Heart right ventricle (tissue), 16 donors: ENCODE measurements at regions not wholly inside any gene's neighbourhood (a gene's known extent, or its start where the extent isn't known, plus 50 kb on each side); places are given as distances from the start of the nearest gene placed in this dataset.

Source experiments
- ATAC-seq, 8 donors: fragments of 200-7000 bp; cut with Tn5 transposase; one replicate each; pipeline ENCODE4 v1.9.1; 2020; ENCODE audit warnings: mild to moderate bottlenecking in 8 of 8, moderate library complexity in 8 of 8, moderate number of reproducible peaks in 1 of 8
- DNase-seq, 2 donors: peaks; one replicate each; pipeline ENCODE4 v3.0.0-alpha.2; 2020
- H3K27ac ChIP-seq, 10 donors: fragments of 200-600 bp; sonication (generic) in 2 of 10; one replicate each; pipeline versions ENCODE4 v1.5.0 to v1.8.0; 2020 to 2022; ENCODE audit warnings: mild to moderate bottlenecking in 3 of 10
- H3K27me3 ChIP-seq, 7 donors: fragments of 200-600 bp; one replicate each; pipeline ENCODE4 v1.8.0; 2021 to 2022; ENCODE audit warnings: mild to moderate bottlenecking in 2 of 7
- H3K36me3 ChIP-seq, 9 donors: fragments of 200-600 bp; sonication (generic) in 1 of 9; one replicate each; pipeline versions ENCODE4 v1.5.0 to v1.8.0; 2020 to 2022; ENCODE audit warnings: mild to moderate bottlenecking in 2 of 9
- H3K4me1 ChIP-seq, 9 donors: fragments of 200-600 bp; sonication (generic) in 1 of 9; one replicate each; pipeline versions ENCODE4 v1.5.0 to v1.8.0; 2020 to 2022; ENCODE audit warnings: mild to moderate bottlenecking in 4 of 9
- H3K4me3 ChIP-seq, 10 donors: fragments of 200-600 bp; sonication (generic) in 2 of 10; one replicate each; pipeline versions ENCODE4 v1.5.0 to v1.8.0; 2020 to 2022; ENCODE audit warnings: mild to moderate bottlenecking in 7 of 10, moderate library complexity in 2 of 10
- H3K9me3 ChIP-seq, 11 donors: fragments of 200-600 bp in 10 of 11; sonication (generic) in 2 of 11; one replicate each; pipeline versions ENCODE4 v1.5.0 to v1.8.0; 2013 to 2022; ENCODE audit warnings: mild to moderate bottlenecking in 2 of 11, control low read depth in 1 of 11, moderate library complexity in 1 of 11
- WGBS, 2 donors: extraction: QIAGEN DNeasy Blood & Tissue Kit; methylation state at CpG; one replicate each; pipeline ENCODE4 v1.1.7; 2013; ENCODE audit warnings: inconsistent platforms in 1 of 2; 5-methylcytosine and 5-hydroxymethylcytosine counted together
- intact Hi-C, 10 donors: fragments of 100-400 bp; cut with DNase I; formaldehyde crosslinking; loops; one replicate each; pipeline versions ENCODE4 v1.11.1 to v1.14.2; 2022
- TF ChIP-seq, protein P1 (sequence below), 9 donors: fragments of 200-600 bp; sonication (generic) in 2 of 9; IDR thresholded peaks; one replicate each; pipeline versions ENCODE4 v1.5.0 to v1.8.0; 2021 to 2022; ENCODE audit warnings: antibody characterized with exemption in 9 of 9, mild to moderate bottlenecking in 5 of 9, moderate library complexity in 1 of 9
- donor health status: Arrhythmogenic right ventricular cardiomyopathy.
- donor health status: ischemic (EF 13 %, LVEDD 7.1; RV severe dilation, severe dysfunction).
- donor health status: healthy with polysubstance abuse.
- donor health status: DM: no; HTN: yes; CAD: no.
- donor health status: DM: no; HTN: no; CAD: no.
- donor health status: ischemic (EF 25% LVEDD 6.9; RV normal size, moderate dysfunction).
- donor health status: ischemic (EF 25% LVEDD 5.7; RV mildly dilated, moderate dysfunction).
- donor health status: healthy.
- donor health status: DM: yes; HTN: yes; CAD: no.
- donor health status: Ischemic cardiomyopathy.
- donor health status: ischemic (EF 35%, LVEDD 5.7; RV mildly dilated, moderate dysfunction).
- donor health status: nonischemic (EF 11% LVEDD 7.7; RV severe dilation, severe dysfunction).
- donor health status: DM: yes; HTN: yes; CAD: no.
- donor health status: PGD.
- donor health status: ischemic (EF 29% LVEDD 5.4; RV normal size, mild dysfunction).
- donor health status: nonischemic (EF 23%, LVEDD 6.1; RV moderate dilation, normal function).

DNA sequence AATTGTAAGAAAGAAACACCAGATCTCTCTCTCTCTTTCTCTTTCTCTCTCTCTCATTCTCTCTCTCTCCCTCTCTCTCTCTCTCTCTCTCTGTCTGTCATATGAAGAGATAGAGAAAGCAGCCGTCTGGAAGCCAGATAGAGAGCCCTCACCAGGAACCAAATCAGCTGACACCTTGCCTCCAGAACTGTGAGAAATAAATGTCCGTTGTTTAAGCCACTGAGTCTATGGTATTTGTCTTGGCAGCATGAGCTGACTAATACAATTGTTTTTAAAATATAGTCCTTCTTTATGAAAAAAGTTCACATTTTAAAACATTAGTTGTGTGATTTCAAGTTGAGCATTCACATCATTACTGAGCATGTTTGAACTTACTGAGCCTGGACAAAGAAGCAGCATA lies 275.6 kb downstream of the CETN3 start:
- WGBS, 2 donors: 37% methylated on average over 2 of the region's 2 CpGs
- Histone ChIP-seq H3K4me1 (peaks cover 0 to 28% (median 15%) of the 10 kb centered on the region in 9 donors), H3K36me3 (no peaks in the 10 kb centered on the region), H3K27ac (no peak overlapping the region), H3K9me3 (no peaks in the 10 kb centered on the region), H3K27me3 (no peaks in the 10 kb centered on the region), H3K4me3 (no peak overlapping the region)
- intact Hi-C loops: no loop called here
- ATAC-seq: peak in 1 of 8 donors; percentile 30
- no peak for DNase-seq
- TF ChIP-seq, protein P1, sequence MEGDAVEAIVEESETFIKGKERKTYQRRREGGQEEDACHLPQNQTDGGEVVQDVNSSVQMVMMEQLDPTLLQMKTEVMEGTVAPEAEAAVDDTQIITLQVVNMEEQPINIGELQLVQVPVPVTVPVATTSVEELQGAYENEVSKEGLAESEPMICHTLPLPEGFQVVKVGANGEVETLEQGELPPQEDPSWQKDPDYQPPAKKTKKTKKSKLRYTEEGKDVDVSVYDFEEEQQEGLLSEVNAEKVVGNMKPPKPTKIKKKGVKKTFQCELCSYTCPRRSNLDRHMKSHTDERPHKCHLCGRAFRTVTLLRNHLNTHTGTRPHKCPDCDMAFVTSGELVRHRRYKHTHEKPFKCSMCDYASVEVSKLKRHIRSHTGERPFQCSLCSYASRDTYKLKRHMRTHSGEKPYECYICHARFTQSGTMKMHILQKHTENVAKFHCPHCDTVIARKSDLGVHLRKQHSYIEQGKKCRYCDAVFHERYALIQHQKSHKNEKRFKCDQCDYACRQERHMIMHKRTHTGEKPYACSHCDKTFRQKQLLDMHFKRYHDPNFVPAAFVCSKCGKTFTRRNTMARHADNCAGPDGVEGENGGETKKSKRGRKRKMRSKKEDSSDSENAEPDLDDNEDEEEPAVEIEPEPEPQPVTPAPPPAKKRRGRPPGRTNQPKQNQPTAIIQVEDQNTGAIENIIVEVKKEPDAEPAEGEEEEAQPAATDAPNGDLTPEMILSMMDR (IDR thresholded peaks at IDR 0.05): no peak

DNA sequence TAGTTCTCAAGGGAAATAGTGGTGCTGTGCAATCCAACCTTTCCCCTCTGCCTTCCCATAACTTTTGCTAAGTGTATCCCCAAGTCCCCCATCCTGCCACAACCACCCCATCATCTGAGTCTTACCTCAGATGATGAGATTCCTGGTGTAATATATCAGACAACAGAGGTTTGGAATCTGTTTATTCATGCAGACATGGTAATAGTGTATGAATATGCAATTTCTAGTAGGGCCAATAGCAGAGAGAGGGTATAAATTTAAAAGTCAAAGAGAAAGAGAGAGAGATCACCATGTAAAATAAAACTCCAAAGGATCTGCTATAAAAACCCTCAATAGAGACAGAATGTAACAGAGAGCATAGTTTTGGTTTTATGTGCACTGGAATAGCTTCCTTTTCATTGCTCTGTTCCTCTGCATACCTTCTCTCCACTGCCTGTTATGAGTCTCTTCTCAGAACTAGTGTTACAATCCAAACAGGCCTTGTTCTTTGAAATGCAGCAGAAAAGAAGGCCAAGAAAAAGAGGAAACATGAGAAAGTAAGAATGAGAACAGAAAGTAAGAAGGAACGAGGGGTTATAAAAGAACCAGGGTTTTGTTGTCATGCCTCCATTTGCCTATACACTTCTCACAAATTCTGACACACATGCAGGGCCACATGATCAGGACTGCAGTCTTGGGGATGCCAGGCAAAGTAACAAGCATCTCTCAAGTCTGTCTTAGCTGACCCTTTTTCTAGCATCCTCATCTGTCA lies 278.0 kb downstream of the CETN3 start:
- TF ChIP-seq, protein P1 (IDR thresholded peaks at IDR 0.05): no peak
- H3K36me3 ChIP-seq: no peaks in the 10 kb centered on the region
- H3K27me3 ChIP-seq: no peaks in the 10 kb centered on the region
- peak overlapping the region in 3 of 10 donors; percentile 8 to 54 (median 38) for H3K27ac ChIP-seq
- H3K4me1 ChIP-seq: peaks cover 0 to 28% (median 15%) of the 10 kb centered on the region in 9 donors
- no peaks in the 10 kb centered on the region for H3K9me3 ChIP-seq
- 47 to 69% methylated on average over 1 of the region's 1 CpG for WGBS, 2 donors
- H3K4me3 ChIP-seq: no peak overlapping the region
- ATAC-seq (no peak), DNase-seq (no peak)
- intact Hi-C loops: no loop called here

DNA sequence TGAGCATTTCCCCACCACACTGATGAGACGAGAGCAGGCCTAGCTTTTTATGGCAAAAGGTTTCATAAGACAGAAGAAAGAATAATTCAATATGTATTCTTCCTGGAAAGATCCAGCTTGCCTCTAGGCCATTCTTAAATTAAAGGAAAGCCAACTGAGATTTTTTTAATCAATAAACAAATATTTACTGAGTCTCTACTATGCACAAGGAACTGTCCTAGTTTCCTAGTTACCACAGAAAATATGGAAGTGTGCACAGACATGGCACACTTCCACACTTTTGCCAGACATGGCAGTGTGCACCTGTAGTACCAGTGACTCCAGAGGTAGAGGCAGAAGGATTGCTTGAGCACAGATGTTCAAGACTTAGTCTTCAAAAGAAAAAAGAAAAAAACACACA lies 281.0 kb downstream of the CETN3 start:
- H3K4me1 ChIP-seq: peaks cover 0 to 6% (median 0%) of the 10 kb centered on the region in 9 donors
- no peaks in the 10 kb centered on the region for H3K9me3 ChIP-seq
- no peaks in the 10 kb centered on the region for H3K36me3 ChIP-seq
- DNase-seq (no peak), ATAC-seq (no peak)
- no peak overlapping the region for H3K27ac ChIP-seq
- intact Hi-C loops: no loop called here
- TF ChIP-seq, protein P1 (IDR thresholded peaks at IDR 0.05): no peak
- 95 to 97% methylated on average over 1 of the region's 1 CpG for WGBS, 2 donors
- no peaks in the 10 kb centered on the region for H3K27me3 ChIP-seq
- no peak overlapping the region for H3K4me3 ChIP-seq

DNA sequence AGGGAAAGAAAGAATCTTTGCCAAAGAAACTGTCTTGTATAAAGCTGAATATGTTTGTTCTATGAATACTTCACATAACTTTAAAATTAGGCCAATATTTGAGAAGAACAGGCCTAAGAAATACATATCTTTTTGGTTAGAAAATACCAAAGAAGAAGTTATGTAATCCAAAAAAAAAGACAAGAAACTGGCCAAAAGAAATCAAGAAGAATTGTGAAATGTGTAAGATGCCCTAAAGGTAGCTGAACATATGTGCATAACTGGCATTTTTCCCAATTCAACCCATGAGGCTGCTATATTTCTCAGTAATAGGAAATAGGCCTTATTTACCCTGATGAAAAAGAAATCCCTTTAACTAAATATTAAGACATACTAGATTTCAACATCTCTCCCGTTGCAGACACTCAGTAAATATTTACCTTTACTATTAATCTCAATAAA lies 290.0 kb downstream of the CETN3 start:
- no peak overlapping the region for H3K4me3 ChIP-seq
- no peaks in the 10 kb centered on the region for H3K27me3 ChIP-seq
- no peaks in the 10 kb centered on the region for H3K36me3 ChIP-seq
- intact Hi-C loops: no loop called here
- DNase-seq: no peak
- H3K9me3 ChIP-seq: no peaks in the 10 kb centered on the region
- H3K4me1 ChIP-seq: no peaks in the 10 kb centered on the region
- H3K27ac ChIP-seq: no peak overlapping the region
- TF ChIP-seq, protein P1 (IDR thresholded peaks at IDR 0.05): no peak
- WGBS, 2 donors: 41 to 77% methylated on average over 1 of the region's 1 CpG
- ATAC-seq: no peak
